GM19395 (cell line): ENCODE measurements at regions not wholly inside any gene's neighbourhood (a gene's known extent, or its start where the extent isn't known, plus 50 kb on each side); places are given as distances from the start of the nearest gene placed in this dataset.

ENCODE experiments used
- ATAC-seq: cut with Tn5 transposase; IDR thresholded peaks from one replicate; pipeline ENCODE4 v1.9.1; 2021; ENCODE audit warnings: mild to moderate bottlenecking, moderate library complexity; ENCODE audit not compliant: unreplicated experiment

DNA sequence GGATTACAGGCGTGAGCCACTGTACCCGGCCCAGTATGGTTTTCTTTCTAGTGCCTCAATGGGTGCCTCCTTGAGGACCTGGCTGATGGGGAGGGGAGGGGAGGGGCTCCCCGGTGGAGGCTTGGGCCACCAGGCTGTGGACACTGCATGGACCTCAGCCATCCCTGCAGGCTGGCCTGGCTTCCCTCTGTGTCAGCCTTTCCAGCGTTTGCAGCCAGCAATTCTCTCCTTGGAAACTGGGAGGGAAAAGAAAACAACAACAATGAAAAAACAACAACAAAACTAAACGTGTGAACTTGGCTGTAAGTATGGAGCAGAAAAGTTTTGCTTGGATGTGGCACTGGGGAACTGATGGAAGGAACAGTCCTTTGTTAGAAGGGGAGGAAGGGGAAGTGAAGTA is 159.3 kb downstream of the GLI2 start:
- no peak for ATAC-seq

DNA sequence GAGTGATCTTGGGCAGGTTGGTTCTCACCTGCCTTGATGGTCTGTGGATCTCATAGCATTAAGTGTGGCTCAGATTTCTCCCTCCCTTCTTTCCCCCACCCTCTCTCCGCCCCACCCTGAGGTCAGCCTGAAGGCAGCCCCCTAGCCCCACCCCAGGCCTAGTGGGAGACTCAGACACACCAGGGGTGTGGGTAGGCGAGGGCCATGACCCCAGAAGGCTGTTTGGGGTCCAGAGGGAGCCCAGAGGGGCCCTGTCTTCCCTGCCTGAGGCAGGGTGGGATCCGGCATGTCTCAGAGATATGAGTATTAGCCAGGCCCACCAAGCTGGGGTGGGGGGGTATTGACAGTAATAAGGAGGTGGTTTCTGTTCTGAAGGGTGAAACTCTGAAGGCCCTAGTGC is 160.5 kb downstream of the GLI2 start:
- ATAC-seq = no peak

DNA sequence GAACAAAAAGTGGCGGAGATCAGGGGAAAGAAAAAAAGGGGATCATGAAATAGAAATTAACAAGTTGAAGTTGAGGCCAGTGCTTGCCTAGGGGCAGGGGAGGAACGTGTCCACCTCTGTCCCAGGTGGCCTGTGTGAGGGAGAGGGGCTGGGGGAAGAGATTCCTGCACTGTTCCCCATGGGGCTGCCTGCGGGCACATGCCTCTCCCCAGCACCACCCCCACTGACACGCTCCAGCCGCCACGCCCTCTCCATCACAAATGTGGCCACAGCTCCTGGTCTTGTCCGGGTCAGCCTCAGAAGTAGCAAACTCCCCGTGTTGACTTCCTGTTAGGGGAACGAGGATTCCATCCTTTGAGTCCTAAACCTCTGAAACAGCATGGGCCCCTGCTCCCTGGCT is 161.2 kb downstream of the GLI2 start:
- ATAC-seq = no peak

DNA sequence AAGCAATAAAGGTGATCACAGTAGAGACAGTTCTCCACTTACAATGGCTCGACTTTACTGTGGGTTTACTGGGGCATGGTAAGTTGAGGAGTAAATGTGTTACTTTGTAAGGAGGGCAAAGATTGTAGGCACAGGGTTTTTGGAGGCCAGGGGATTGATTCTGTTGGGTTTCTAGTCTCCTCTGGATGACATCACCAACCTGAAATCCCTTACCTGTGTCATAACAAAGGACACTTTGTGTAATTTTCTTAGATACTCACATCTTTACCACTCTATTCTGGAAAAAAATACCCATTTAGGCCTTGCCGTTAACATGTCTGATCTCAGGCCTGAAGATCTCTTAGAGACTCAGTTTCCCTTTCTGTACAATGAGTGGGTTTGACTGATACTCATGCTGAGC is 161.7 kb downstream of the GLI2 start:
- ATAC-seq = no peak

DNA sequence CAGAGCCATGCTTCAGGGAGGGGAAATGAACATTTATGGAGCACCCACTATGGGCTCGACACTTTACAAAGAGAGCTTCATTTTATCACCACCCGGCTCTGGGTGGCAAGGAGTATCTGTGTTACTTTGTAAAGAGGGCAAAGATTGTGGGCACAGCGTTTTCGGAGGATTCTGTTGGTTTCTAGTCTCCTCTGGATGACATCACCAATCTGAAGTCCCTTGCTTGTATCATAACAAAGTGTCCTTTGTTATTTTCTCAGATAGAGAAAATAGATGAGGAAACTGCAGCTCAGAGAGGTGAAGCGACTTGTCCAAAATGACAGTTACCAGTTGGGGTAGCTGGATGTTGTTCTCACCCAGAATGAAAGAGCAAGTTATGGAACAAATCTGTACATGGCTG is 162.8 kb downstream of the GLI2 start:
- ATAC-seq = no peak

DNA sequence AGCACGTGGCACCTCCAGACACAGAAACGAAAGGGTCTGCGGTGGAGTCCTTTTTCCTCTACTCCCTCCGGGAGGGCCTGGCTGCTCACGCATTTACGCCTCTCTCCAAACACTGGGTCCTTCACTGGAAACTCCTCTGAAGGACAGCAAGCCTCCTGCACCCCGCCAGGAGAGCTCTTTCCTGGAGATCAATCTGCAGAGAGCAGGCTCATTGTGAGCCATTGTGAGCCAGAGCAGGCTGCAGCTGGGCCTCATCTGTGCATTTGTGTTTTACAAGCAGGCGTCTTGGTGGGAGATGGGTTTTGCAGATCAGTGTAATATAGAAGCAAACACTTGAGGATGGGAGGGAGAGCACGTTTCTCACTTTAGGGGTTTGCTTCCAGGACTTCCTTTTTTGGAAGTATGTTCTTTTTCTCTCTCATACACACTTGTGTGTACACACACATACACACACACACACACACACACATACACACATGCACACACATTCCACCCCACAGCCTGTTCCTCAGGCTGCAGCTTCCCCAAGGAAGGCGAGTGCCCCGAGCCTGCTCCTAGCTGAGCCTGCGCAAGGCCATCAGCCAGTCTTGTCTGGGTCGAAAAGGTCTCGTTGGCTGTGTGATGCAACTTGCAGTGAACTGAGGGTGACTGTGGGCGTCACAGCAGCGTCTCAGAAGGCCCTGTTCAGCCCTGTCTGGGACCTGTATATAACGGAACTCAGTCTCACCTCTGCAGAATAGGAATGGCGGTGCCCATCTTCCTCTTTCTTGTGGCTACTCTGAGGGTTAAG is 163.5 kb downstream of the GLI2 start:
- ATAC-seq = no peak

DNA sequence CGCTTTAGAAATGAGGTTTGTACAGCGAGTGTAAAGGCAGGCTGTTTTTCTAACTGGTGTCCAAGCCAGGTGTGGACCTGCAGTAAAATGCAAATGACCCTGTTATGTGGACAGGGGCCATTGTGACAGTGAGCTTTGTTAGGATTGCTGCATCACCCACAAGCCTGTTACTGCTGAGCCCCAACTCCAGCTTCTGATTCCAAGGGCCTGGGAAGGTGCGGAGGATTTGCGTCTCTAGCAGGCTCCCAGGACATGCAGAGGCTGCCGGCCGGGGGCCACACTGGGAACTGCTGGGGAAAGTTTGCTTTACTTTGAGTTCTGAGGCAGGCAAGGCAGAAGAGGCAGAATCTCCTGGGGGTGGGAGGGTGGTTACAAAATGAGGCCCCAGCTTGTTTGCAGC is 164.1 kb downstream of the GLI2 start:
- no peak for ATAC-seq

DNA sequence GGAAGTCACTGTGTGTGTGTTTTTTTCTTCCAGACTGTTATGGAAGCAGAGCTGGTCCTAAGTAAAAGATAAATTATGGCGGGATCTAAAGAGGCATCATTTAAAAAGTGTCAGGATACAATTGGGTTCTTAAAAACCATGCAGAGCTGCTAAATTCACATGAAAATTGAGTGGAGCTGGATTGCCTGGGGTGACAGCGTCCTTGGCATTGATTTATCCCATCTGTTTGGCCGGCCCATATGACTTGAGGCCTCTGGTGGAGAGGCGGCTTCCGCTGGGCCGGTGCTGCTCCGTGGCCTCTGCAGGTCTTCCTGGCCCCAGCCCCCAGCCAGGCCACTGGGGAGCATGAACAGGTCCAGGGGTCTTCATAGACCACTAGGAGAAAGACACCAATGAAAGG is 165.5 kb downstream of the GLI2 start:
- ATAC-seq = no peak

DNA sequence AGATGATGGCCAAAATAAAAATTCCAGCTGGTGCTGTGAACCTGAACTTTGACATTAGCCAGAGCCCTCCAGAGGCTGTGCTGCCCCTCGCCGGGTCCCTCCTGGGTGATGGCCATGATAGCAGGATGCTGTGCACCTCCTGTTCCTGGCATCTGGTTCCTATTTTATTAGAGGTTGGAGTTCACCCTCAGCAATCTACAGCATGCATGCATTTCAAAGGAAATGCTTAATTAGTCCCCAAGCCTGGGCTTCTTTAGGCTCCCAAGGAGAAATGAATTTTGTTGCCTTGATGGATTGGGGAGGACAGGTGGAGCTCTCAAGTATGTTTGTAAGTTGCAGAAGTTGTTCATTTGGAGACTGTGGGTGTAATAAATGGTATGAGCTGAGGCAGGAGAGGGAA is 166.9 kb downstream of the GLI2 start:
- no peak for ATAC-seq

DNA sequence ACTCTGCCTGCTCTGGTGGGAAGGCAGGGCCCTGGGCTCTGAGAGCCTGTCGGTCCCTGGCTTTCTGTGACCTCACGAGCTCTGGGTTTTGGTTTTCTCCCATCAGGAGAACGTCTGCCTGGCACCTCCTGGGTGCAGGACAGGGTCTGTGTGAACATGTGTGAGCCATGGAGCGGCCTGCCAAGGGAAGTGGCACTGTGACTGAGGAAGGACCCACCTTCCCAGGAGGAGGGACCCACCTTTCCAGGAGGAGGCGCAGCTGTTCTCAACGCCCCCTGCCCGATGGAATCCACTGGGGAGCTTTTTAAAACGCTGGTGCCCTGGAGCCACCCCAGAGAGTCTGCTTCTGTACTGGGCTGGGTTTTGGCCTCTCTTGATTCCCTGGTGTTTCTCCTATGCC is 168.7 kb downstream of the GLI2 start:
- ATAC-seq = no peak

DNA sequence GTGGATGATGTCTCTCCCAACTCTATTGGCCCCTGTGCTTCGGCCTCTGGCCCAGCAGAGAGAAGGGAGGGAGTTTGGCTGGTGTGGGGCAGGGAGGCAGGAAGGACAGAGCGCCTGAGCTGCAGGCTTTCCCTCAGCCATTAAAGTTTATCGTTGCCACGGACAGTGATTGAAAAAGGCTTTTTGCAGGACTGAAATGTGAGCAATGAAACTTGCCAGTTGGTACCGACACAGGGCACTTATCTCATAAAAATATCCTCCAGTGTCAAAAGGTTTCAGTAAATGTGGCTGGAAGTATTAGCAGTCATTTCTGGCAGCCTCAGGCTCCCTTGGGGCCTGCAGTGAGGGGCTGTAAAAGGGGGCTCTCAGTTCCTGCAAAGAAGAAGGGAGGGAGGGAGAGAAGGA is 169.2 kb downstream of the GLI2 start:
- no peak for ATAC-seq

DNA sequence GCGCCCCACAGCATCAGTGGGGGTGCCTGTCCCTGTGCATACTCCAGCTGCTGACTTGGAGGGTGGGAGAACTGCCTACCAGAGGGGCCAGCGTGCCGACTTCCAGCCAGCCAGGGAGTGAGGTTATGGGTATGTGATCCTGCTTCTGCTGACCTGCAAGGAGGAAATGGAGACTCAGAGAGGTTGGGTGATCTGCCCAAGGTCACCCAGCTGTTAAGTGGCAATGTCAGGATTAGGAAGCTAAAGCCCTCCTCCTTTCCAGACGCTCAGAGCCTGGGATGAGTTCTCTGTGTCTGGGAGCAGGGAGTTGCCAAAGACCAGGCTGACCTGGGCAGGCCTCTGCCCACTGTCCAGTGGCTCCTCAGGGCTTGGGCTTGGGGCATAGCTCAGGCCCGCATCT is 169.6 kb downstream of the GLI2 start:
- ATAC-seq = no peak

DNA sequence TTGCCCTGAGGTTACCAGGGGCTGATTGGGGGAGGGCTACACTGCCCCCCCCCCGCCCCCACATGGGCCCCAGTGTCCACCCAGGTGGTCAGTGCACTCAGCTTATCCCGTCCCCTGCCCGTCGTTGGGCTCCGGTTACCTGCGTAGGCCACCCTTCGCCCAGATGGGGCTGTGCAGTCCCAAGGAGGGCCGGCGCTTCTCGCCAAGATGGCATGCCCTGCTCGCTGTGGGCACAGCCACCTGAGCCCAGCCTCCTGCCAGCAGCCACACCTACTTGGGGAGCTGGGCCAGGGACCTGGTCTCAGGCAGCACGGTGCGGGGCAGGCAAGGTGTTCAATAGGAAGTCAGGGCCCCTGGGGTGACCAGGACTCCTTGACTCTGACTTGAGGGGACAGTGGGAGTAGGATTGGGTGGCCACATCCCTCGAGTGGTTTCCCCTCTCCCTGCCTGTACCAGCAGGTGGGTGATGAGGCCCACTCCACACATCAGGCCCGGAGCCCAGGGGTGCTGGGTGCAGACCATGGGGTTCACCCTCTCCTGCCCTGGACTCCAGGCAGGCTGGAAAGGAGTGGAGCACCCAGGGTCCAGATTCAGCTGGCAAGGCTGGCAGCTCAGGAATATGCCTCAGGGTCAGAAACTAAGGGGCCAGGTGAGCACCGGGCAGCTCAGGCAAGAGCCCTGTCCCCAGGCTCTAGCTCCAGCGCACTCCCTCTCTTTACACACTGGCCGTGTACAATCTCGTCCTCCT is 170.3 kb downstream of the GLI2 start:
- ATAC-seq = no peak

DNA sequence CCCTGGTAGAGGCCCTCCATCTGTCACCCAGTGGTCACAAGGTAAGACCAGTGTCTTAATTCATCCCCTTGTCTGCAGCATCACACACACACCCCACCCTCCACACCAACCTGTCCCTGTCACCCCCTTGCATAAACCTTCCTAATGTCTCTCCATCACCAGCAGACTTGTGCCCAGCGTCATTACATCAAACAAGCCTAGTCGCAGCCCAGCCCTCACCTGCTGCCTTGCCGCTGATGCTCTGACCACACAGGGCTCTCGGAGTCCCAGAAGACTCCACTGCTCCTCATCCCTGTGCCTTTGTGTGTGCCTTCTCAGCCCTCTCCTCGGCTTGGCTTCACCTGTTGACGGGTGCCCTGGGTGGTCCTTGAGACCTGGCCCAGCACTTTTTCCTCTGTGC is 171.2 kb downstream of the GLI2 start:
- no peak for ATAC-seq

DNA sequence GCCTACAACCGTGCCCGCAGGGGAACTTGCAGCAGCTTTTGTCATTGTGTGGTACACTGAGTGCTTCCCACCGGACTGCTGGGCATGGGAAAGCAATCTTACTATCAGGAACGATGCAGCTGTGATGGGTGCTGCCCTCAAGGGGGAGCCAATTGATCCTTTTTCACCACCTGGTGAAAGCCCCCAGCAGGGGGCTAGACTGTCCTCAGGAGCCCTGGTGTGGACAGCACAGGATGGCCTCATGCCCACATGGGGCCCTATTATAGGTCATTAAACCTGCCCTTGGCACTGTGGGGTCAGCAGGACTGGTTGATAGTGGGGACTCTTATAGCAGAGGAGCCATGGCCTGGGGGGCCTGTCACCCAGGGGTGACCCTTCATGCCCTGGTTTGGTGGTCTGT is 172.2 kb downstream of the GLI2 start:
- ATAC-seq = no peak

DNA sequence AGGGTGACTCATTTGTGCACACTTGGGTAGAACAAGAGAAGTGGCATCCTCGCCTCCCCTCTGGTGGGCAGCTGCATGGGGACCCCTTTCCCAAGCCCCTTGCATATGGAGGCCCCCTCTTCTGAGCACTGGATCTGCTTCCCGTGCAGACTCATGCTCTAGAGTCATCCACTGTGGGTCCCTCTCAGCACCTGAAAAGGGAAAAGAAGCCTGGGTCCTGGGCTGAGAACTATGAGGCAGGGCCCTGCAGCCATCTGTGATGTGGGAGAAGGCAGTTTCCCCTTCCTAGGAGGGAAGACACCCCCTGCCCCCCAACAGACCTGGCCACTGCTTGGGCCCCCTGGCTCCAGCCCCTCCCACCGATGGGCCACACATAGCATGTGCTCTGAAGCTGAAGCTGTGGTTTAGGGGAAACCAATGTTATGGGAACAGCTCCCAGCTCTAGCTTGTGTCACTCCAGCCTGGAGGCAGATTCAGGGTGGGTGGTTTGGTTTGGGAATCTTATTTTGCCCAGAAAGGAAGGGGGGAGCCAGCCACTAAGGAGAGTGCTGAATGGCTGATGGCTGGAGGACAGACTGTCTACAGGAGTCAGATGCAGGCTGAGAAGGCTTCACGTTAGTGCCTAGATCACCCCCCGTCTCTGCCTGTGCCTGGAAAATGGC is 172.8 kb downstream of the GLI2 start:
- no peak for ATAC-seq

DNA sequence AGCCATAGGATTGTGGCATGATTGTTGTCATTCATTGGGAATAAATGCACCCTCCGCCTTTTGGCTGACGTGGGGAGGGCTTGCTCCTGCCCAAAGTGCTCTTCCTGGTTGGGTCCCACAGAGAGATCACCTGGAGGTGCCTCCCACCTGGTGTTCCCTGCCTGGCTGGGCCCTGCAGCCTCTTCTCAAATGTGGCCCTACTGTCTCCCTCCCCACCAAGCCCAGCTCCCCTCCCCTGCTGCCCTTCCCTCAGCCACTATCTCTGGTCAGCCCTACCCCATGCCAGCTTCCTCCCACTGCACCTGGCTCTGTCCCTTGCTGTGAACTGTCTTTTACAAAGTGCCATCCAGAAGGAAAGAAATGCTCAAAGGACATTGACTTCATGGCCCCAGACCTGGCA is 173.4 kb downstream of the GLI2 start:
- ATAC-seq = no peak

DNA sequence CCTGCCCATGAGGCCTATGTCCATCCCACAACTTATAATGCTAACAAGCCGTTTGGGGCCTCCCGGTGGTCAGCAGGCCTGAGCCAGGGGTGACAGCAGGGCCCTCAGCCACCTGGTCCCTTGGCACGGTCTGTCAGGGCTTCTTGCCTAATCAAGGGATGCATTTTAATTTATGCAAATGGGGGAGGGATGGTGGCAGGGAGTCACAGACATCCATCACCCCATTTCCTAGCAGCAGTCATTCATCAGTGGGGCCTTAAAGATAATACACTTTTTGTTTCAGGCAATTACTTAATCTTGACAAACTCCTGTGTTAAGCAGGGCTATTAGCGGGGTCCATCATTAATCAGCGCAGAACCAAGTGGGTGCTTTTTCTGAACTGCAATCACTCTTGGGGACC is 174.5 kb downstream of the GLI2 start:
- no peak for ATAC-seq

DNA sequence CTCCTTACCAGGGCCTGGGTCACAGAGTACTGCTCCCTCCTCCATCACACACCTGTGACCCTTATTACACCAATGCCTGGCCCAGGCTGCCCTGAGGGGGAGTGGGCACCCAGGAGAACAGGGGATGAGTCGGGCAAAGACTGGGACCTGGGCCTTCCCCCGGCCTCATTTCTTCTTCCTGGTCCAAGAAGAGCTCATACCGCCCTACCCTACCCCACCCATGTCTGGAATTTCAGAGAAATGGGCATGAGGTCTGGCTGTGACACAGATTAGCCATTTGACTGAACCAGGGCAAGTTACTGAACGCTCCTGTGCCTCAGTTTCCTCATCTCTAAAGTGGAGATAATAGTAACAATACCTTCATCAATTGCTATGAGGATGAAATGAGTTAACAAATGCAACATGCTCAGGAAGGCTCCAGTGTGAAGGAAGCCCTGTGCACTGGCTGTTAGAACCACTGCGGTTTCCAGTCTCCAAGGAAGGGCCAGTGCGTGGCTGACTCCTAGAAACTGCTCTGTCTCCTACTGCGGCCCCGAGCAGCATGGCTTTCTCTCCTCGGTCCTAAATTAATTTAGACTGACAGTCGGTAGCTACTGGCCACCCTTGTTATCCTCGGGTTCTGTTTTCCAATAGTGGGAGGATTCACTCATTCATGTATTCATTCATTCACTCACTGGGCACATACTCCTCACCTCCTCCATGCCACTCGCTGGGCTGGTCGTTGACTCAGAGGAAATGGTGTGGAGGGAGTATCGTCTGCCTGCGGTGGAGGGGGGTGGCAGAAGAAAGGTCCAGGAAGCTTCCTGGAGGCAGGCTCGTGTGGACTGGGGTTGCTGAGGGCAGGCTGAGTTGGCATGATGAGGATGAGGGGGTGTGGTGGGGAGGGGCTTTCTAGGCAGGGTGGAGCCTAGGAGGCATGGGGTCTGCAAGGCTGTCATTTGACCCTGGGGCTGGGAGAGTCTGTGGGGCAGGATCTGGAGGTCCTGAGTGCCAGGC is 175.6 kb downstream of the GLI2 start:
- no peak for ATAC-seq

DNA sequence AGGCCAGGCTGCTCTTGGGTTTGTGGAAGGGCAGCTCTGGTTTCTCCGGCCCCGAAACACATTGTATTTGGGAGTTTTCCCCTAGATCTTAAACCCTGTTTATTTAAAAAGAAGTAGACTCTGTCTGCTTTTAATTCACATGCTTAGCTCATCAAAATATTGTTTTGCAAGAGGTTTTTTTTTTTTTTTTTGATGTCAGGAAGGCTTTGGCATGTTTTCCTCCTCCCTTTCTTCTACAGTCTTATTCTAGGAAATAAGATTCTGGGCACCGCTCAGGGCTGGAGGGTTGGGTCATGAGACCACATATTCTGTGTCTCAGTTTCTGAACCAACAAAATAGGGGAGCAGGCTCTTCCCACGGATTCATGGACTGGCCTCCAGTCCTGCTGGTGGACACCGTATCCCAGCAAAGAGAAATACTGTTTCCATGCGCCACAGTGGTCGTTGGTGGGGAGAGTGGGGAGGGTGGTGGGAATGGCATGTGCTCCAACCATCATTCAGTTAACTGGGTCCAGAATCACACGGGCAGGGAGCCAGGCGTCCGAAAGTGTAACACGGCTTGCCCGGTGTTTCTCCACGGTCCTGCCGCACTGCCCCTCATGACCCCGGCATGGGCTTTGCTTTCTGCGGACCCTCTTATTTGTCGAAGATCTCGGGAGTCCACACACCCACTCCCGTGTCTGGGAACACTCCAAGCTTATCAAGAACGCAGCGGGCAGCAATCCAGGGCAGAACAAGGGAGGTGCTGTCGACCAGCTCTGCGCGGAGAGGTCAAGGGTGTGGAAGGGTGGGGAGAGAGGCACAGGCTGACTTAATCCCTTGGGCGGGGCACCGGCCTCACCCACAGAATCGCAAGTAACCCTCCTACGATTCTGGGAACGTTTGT is 176.7 kb downstream of the GLI2 start:
- ATAC-seq = no peak
